Anterior cingulate cortex (tissue), 58 donors: ENCODE measurements at regions not wholly inside any gene's neighbourhood (a gene's known extent, or its start where the extent isn't known, plus 50 kb on each side); places are given as distances from the start of the nearest gene placed in this dataset.

Source experiments
- DNase-seq, 58 donors: peaks; one replicate each; lab custom pipeline; 2025; lab: John Stamatoyannopoulos, UW

DNA sequence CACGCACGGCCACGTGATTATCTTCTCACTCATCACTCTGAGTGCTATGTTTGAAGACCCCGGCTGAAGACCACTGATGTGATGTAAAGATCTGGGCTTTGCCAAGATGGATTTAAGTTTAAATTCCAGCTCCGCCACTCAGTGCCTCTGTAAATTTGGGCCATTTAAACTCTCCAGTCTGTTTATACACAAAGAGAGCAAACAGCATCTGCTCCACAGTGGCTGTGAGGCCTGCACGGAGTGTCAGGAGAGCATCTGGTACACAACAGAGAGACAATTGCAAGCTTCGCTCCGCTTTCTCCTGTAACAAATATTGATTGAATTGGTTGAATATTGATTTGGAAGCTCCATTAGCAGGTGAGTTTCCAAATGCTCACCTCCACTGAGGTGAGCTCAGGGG is 80.5 kb upstream of the FRMD1 start:
- no peak for DNase-seq

DNA sequence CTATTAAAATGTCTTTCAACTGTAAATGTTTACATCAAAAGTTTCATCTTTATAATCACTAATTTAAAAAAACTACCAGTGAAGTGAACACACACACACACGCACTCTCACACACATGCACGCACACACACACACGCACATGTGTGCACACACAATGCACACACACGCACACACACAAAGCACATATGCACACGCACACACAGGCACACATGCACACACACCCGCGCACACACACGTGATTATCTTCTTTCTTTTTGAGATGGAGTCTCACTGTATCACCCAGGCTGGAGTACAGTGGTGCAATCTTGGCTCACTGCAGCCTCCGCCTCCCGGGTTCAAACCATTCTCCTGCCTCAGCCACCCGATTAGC is 80.0 kb upstream of the FRMD1 start:
- DNase-seq: no peak

DNA sequence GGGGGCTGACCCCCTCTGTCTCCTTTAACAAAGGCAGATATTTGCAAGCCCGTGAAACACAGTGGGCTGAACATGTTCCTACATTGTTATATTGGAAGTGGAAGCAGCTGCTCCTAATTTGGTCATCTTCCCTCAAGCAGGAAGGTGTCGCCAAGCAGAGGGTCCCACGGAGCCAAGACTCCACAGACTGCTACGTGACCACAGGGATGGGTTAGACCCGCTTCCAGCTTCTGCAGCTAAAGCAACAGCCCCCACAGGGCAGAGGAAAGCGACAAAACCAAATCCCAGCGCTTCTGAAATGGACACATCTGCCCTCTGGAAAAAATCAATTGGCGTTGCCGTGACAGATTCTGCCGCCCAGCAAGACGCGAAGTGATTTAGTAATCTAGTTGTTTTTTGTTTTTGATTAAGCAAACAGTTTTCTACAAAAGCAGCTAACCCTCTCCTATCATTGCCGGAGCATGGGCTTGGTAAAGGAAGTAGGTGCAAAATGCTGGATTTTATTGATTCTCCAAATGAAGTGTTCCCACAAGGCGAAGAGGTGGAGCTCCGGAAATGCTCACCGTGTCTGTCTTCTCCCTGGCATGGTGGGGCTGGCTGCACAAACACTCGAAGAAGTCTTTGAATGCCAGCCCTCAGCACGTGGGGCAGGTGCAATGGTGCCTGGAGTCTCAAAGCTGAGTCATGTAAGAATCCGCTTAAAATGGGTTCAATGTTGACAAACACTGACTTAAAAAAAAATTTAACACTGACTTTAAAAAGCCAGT is 79.4 kb upstream of the FRMD1 start:
- DNase-seq: peak in 2 of 58 donors; percentile 13 to 35

DNA sequence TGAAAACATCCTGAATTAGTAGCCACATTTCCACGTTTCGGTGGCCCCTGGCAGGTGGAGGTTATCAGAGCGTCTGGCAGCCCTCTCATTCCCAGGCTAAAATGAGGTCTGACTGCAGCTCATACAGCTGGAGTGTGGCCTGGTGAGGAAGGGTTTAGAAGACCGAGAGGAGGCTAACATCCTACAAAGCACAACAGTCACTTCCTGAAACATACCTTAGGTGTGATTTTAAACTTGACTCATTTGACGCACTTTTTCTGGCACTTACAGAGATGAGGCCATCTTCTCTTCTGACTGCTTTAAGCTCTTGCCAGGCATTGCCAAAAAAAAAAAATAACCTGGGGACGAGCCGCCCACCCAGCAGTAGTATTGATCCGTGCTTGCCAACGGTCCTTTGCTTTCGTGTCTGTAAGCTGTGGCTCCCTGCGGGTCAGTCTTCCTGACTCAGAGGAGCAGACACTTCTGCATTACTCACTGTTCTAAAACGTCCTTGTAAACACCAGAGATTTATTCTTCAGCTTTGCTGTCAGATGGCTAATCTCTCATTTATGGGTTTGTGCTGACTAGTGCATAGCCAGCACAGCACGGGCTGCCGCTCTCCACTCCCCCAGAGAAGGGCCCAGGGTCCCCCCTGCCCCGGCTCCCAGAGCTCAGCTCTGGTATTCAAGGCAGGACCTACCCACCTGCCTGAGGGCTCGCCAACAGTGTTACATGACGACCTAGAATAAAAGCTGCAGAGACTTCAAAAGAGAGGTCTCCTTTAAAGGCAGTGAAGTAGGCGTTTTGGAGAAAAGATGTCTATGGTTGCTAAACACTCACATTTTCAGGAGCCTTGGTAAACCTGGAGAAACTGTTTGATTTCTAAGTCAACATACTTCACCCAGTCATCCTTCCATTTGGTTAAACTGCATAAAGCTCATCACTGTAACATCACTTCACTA is 78.5 kb upstream of the FRMD1 start:
- DNase-seq: no peak

DNA sequence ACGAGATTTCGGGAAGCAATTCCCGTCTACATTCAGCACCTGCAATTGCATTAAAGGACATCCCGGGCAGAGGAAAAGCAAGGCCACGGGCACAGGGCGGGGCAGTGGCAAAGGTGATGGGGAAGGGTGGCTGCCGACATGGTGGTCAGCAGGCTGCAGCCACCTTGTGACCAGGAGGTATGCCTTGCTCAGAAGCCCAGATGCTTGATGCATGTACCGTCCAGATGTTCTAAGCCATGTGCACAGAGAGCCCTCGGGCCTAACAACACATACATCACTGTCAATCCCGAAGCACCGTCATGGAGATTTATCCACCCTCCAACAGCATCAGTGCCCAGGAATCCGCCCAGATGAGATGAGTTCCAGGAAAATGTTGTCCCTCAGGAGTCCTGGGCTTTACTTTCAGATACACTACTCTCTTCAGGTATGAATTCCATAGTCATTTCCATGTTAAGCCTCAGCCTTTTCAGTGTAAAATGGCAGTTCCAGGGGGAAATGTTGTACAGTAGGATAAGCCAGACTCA is 77.8 kb upstream of the FRMD1 start:
- no peak for DNase-seq

DNA sequence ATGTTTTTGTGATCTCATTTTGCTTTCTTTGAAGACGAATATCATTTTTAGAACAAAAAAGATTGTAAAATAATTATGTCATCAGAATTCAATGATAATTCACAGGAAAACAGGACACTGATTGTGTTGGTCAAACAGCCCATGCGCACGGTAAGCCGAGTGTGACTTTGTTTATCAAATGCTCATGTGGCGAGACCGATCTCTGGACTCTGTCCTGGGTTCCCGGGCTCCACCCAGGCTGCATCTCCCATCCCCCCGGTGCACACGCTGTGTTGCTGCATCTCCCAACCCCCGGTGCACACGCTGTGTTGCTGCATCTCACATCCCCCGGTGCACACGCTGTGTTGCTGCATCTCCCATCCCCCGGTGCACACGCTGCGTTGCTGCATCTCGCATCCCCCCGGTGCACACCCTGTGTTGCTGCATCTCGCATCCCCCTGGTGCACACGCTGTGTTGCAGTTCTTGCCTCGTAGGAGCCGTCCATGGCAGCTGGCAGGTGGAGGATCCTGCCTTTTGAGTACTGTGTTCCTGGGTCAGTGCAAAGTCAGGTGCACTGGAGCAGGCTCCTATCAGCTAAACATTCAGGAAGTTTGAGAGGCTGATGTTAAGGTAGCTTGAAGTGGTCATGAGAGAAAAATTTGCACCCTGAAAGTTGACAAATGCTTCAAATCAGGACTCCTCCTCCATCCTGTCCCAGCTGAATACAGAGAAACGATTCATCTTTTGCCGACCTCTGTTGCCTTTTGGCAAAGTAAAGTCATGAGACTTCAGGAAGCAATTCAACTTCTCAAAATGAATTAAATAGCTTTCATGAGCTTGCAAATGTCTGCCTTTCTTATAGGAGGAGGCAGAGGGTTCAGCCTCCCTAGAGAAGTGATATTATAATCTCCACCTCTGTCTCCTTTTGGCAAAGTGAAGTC is 77.1 kb upstream of the FRMD1 start:
- no peak for DNase-seq

DNA sequence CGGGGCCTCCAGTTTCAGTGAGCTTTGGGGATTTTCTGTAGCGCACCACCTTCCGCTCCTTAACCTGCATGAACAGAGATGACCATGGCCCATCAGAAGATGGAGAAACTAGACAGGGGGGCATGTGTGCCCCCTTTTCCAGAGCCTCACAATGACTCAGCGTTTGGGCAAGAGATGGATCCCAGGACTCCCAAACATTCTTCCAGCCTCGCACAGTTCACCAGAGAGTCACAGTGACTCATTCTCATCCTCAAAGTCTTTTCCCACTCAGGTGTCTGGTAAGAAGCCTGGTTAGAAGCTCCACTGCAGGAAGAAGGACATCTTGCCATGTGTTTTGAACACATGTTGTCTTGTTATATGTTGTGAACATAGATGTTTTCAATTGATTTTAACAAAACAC is 76.2 kb upstream of the FRMD1 start:
- DNase-seq: no peak

DNA sequence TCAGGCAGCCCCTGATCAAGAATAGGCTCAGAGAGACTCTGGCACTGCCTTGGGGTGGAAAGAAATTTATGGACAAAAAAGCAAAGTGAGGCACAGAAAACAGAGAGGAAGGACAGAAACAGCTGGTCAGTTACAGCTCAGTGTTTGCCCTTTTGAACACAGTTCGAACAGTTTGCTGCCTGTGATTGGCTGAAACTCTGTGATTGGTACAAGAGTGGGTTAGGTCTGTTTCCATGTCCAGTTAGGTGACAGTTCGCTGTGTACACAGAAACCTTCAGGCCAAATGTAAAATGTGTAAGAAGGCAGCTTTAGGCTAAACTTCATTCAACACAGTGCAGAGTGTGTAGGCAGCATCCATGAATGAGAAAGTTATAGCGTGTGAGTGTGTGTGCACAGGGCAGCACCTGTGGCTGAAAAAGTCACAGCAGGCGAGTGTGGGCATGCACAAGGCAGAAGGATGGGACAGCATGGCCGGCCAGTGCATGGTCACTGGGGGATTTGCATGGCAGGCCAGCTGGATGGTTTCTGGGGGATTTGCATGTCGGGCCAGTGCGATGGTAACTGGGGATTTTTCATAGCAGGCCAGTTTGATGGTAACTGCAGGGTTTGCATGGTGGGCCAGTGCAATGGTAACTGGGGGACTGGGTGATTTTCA is 75.4 kb upstream of the FRMD1 start:
- no peak for DNase-seq

DNA sequence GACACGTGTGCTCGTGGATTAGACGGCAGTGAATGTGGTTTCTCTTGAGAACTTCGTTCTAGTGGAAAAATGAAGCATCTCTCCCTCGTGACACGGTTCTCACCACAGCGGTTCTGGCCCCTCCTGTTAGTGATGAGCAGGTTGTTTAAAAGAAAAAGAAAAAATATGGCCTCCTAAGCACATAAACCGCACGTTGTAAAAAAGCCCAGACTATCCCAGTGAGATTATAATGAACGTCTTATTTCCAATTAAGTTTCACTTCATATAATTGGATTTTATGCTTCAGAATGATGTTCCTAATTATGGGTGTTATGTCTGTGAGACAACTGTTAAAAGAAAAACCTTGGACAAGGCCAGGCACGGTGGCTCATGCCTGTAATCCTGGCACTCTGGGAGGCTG is 74.5 kb upstream of the FRMD1 start:
- no peak for DNase-seq

DNA sequence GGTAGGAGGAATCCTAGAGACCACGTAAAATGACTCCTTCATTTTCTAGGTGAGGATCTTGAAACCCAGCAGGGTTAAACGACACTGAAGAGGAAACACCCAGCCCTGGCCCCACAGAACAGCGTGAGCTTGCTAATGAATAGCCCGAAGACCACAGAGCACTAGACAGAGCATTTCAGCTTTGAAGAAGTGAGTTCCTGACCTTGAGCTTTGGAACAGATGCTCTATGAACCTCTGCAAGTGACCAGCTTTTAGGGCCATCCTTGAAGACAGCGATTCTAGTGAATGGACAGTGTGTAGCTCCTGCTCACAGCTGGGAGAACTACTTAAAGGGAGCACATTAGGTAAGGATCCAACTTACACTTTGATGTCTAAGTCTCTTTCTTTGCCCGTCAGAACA is 74.0 kb upstream of the FRMD1 start:
- no peak for DNase-seq

DNA sequence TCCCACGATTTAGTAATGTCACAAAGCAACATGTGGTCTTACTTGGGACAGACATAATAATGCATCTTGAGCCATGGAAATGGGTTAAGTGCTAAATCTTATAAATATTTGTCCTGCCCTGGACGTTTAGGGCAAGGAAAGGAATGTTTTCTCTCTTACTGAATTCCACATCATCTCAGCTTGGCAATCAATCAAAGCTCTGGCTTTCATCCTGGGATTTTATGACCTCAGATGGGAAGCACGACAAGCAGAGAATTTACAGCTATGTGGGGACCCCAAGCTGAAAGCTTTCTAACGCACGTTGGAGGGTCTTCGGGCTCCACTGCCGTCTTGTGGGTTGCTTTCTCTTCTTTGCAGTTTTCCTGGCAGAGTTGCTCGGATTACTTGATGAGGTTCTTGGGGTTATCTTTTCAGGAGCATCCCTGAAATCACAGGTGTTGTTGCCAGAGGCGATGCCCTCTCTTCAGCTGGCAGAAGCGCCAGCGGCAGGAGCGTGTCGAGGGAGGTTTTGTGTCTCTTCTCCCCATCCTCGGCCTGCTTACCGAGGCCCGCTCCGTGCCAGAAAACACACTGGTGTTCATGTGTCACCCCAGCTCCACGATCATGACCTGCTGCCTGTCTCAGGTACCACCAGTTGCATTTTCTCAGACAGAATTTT is 73.4 kb upstream of the FRMD1 start:
- no peak for DNase-seq

DNA sequence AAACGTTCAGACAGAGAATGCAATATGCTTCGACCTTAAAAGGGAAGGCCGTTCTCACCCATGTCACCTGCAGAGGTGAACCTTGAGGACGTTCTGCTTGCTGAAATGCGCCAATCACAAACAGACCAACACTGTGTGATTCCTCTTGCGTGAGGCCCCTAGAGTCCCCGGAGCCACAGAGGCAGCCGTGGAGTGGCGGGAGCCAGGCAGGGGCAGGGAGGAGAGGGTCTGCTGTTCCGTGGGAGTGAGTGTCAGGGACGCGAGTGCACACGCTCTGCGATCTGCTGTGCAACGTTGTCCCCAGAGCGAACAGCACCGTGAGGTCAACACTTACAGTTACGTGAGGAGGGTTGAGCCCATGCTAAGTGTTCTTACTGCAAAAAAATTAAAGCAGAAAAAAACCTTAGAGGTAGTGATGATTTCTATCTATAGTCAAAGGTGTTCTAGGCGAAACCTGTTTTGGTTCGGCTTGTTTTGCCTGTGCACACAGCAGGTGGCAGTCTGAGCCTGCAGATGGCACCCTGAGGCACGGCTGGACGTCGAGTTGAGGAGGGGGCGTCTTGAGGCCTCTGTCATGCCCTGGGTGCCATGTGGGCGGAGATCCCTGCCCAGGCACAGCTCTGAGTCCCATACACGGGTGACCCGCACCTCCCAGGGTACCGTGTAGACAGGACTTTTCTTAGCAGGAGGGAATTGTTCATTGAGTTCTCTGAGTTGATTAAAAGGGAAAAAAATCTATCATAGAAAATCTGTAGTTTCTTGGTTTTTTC is 71.7 kb upstream of the FRMD1 start:
- DNase-seq: peak in 2 of 58 donors; percentile 8 to 20

DNA sequence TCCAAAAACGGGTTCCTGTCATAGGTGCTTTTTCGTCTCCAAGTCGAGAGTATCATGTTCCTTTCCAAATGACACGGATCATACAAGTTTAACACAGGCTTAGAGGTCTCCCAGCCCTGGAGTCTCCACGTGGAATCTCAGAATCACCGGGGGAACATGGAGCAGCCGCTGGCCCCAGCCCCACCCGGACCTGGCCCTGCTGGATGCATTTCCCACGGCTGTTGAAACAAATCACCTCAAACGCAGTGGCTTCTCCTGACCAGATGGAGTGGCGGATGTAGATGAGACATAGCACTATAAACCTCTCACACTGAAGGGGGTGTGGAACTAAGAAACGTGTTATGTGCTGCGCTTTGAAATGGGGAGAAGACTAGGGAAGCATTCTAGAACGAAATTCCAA is 70.0 kb upstream of the FRMD1 start:
- no peak for DNase-seq

DNA sequence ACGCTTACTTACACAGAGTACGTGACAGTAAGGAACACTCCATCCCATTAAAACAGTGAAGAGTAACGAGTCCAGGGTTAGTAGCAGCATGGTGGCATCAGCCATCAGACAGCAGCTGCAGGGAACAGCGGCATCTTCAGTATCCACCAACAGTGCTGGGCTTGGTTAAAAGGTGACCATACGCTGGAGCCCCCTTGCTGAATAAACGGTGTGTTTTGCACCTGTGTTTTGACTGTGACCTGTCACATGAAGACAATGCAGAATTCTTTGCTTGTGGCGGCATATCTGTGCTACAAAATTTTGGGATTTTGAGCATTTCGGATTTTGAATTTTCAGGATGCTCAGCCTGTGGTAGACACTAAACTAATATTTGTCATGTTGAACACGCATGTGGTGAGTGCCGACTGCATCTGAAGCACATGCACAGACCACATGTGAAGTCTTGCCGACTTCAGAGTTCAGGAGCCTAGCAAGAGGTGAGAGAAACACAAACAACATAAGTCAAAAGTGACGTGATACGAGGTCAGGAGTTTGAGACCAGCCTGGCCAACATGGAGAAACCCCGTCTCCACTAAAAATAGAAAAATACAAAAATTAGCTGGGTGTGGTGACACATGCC is 69.3 kb upstream of the FRMD1 start:
- no peak for DNase-seq

DNA sequence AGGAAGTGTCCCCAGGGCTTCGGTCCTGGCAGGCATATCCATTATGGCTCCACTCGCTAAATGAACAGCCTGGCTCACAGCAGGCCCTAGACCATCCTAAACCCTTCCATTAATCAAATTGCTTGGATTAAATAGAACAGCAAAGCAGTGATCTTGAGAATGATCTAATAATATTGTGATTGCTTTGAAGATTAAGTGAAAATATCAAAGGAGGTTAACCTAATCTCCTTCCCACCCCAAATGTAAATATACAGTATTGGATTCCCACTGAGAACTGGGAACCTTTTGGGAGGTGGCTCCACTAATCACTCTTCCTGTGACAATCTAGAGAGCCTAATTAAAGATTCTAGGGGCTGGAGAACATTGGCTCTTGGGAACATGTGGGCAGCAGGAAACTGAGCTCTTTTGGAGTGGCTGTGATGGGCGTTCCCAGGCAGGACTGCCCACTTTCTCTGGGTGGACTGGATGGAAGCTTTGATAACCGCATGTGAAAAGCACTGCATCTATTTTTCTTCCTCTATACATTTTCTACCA is 68.3 kb upstream of the FRMD1 start:
- no peak for DNase-seq

DNA sequence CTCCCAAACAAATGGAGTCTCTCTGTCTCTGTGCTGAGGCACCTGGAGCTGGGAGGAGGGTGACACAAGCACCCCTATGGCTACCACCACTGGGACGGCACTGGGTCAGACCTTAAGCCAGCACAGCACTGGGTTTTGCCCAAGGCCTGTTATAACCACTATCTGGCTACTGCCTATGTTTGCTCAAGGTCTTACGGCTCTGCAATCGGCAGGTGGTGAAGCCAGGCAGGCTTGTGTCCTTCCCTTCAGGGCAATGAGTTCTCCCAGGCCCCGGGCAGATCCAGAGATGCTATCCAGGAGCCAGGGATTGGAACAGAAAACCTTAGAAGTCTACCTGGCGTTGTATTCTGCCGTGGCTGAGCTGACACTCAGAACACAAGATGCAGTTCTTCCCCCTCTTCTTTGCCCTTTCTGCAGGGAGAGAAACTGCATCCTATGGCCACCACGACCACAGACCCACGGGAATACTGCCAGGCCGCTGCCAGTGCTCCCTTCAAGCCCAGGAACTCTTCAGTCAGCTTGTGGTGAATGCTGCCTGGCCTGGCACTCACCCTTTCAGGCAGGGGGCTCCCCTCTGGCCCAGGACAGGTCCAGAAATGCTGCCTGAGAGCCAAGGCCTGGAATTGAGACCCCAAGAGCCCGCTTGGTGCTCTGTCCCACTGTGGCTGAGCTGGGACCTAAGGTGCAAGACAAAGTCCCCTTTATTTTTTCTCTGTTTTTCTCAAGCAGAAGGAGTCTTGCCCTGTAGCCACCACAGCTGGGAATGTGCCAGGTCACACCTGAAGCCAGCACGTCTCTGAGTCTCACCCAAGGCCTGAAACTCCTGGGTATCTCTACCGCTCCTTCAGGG is 67.0 kb upstream of the FRMD1 start:
- no peak for DNase-seq

DNA sequence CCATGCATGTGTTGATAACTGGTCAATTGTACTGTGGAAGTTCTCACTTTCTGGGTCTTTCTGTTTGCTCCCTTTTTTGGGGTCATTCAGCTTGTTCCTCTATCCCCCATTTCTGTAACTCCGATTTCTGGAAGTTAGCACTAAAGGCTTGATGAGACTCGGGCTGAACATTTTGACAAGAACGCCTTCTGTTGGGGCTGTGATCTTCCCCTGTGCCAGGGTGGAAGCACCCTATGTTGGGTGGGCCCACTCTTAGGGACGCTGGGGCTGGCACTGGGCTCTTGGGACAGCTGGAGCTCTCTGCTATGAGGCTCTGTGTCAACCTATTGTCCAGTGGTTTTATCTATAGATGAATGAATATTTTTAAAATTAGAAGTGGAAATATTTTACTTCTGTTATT is 60.1 kb upstream of the FRMD1 start:
- DNase-seq: no peak
